Suprapubic skin (tissue), 3 donors: ENCODE measurements at regions not wholly inside any gene's neighbourhood (a gene's known extent, or its start where the extent isn't known, plus 50 kb on each side); places are given as distances from the start of the nearest gene placed in this dataset.

Source experiments
- POLR2A ChIP-seq, 2 donors: fragments of 450-650 bp; IDR thresholded peaks; one replicate each; pipeline ENCODE4 v1.6.1; 2017; ENCODE audit warnings: antibody characterized with exemption in 2 of 2, mild to moderate bottlenecking in 2 of 2, moderate library complexity in 2 of 2
- TF ChIP-seq, protein P1 (sequence below), 2 donors: fragments of 200-600 bp in 1 of 2; fragments of 450-650 bp in 1 of 2; sonication (generic) in 1 of 2; IDR thresholded peaks; one replicate each; pipeline ENCODE4 v1.5.1; 2016 to 2019; ENCODE audit warnings: antibody characterized with exemption in 2 of 2, mild to moderate bottlenecking in 1 of 2, moderate library complexity in 1 of 2

DNA sequence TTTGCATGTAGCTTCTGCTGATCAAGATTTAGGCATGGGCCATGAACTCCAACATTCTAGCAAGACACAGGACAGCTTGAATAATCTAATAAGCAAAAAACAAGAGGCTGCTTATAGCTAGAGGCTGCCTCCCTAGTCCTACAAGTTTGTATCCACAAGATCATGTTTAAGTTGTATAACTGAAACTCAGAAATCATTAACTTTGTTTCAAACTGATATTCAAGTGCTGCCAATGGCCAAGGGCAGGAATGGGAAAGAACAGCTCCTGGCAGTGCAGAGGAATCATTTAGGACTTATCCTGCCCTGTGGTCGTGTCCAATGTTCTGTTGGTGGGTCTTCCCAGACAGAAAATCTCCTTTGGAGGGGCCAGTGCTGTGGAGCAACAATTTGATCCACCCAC lies 209.6 kb upstream of the DDI1 start:
- no peak for TF ChIP-seq POLR2A (IDR thresholded peaks at IDR 0.05)
- TF ChIP-seq, protein P1, sequence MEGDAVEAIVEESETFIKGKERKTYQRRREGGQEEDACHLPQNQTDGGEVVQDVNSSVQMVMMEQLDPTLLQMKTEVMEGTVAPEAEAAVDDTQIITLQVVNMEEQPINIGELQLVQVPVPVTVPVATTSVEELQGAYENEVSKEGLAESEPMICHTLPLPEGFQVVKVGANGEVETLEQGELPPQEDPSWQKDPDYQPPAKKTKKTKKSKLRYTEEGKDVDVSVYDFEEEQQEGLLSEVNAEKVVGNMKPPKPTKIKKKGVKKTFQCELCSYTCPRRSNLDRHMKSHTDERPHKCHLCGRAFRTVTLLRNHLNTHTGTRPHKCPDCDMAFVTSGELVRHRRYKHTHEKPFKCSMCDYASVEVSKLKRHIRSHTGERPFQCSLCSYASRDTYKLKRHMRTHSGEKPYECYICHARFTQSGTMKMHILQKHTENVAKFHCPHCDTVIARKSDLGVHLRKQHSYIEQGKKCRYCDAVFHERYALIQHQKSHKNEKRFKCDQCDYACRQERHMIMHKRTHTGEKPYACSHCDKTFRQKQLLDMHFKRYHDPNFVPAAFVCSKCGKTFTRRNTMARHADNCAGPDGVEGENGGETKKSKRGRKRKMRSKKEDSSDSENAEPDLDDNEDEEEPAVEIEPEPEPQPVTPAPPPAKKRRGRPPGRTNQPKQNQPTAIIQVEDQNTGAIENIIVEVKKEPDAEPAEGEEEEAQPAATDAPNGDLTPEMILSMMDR (IDR thresholded peaks at IDR 0.05), result no peak
